ENCODE measurements at regions not wholly inside any gene's neighbourhood (a gene's known extent, or its start where the extent isn't known, plus 50 kb on each side); places are given as distances from the start of the nearest gene placed in this dataset.

DNA sequence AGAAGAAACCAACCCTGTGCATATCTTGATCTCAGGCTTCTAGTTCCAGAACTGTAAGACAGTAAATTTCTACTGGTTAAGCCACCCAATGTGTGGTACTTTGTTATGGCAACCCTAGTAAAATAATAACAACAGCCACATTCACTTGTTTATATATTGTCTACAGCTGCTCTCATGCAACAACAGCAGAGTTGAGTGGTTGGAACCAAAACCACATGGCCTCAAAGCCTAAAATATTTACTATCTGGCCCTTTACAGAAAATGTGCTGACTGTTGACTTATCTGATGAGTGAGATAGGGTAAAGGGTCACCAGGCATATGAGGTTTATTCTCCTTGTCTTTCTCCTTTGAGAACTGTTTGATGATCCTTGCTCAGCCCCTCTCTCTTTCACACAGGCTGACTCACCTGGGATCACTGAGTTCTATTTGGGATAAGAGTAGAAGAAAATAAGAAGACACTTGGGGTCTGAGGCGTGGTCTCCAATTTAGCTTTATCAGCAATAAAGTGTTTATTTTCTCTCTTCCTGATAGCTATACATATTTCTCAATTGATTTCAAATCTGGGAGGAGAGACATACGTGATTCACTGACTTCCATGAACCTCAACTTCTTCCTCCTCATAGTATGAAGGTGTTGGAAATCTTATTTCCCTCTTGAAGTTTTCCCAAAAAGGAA, 227.5 kb upstream of the STARD13 start:
- TF ChIP-seq POLR2A (IDR thresholded peaks at IDR 0.05): no peak
- TF ChIP-seq POLR2AphosphoS5 (IDR thresholded peaks at IDR 0.05): no peak
